ENCODE measurements at regions not wholly inside any gene's neighbourhood (a gene's known extent, or its start where the extent isn't known, plus 50 kb on each side); places are given as distances from the start of the nearest gene placed in this dataset.

DNA sequence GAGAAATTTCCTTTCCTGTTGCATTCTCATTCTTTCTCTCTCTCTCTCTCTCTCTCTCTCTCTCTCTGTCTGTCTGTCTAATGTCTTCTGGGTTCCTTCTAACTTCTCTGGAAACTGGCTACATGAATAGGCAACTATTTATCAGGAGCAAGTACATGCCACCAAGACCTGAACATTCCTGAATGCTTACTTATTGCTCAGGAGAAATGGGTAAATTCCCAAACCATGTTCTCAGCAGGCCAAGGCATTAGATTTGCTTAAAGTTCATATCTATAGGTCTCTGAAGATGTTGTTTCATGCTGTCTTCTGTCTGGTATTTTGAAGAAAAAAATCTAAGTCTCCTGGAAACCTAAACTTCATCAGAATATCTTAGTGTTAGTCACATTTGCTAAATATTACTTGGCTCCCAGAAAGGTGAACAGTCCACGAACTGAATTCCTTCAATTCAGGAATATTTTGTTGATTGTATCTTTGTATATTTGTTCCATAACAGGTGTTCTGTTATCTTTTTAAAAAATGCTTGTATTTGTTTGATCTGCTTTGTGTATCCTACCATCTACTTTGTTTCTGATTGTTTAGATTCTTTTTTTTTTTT lies 77.2 kb upstream of the FIGN start:
- DNase-seq = no peak

DNA sequence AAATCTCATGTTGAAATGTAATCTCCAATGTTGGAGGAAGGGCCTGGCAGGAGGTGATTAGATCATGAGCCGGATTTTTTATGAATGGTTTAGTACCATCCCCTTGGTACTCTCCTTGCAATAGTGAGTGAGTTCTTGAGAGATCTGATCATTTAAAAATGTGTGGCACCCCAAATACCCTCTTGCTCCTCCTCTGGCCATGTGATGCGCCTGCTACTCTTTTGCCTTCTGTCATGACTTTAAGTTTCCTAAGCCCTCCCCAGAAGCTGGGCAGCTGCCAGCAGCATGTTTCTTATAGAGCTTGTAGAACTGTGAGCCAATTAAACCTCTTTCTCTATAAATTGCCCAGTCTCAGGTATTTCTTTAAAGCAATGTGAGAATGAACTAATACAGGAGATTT lies 72.6 kb upstream of the FIGN start:
- DNase-seq = no peak

DNA sequence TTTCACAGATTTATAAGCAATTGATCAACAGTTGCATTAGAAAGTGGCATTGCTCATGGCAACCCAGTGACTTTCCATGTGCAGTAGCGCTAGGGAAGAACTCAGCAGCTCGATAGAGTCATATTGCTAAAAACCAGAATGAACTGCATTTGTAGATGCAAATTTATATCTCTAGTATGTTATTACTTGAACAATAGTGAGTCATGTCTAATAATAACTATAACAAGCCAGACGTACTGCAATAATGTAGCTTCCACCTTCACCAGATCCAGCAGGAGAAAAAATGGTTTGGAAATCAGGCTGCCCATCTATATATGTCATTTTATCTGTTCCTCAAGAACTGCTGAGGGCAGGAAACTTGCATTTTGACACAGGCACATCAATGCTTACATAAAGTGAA lies 66.5 kb upstream of the FIGN start:
- DNase-seq = no peak

DNA sequence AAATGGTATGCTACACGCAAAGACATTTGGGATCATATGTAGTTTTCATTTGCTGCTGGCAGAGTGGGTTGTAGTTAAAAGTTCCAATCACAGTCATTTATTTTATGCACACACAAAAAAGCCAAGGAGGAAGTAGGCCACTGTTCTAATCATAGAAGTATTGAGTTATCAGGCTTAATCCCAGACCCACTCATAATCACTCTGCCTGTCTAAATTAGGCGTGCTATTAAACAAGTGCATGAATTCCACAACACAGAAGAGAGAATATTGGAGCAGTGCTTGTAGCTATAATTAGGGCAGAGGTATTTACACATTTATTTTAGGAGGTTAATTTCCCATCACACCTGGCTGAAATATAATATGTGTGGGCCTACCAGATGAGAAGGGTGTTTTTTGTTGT lies 65.7 kb upstream of the FIGN start:
- no peak for DNase-seq

DNA sequence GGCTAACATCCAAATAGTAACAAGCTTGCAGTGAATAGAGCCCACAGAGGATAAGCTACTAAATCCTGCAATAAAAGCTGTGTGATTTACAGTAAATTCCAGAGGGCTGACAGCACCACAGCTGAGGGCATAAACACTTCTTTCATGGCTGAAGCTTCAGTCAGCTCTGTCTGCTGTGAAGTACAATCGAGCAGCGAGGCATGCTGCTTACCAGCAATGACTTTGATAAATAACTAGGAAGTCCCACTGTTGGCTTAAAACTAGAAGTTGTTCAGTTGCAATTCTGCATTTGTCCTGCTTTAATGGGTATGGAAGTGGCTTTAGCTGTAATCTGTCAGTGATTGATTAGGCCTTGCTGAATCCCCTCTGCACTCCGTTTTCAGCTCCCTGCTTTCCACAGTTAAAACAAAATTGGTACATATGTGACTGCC lies 65.2 kb upstream of the FIGN start:
- no peak for DNase-seq

DNA sequence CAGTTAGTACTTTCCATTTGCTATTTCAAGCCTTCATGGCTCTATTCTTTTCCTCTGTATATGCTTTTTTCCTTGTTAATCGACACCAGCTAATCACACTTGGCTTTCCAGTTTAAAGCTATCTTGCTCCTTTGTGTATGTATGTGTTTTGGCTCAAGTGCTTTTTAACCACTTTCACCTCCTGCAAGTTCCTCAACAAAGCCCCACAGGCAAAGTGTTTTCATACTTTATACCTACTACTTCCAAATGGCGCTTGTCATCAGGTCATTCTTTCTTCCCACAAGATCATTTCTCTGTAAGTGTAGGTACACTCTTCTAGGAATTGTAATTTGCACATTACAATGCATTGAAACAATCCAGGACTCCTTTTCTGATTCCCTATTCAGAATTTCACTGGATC lies 64.0 kb upstream of the FIGN start:
- no peak for DNase-seq

DNA sequence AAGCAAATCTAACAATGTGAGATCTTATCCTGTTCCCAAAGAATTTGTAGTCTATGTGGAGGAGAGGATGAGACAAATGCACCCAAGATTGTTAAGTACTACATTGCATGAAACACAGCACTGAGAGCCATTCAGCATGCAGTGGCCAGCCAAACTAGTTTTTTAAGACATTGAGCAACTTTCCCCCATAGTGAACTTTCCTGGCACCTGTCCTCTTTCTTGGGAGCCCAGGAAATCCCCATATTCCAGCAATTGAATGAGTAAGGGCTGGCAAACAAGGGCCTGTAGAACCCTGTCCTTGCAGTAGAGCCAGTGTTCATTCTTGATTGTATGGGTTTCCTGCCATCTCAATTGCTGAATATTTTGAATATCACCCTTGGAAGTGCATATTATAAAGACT lies 58.8 kb upstream of the FIGN start:
- no peak for DNase-seq

Data from T-helper 2 cell (primary cell).